ENCODE measurements at regions not wholly inside any gene's neighbourhood (a gene's known extent, or its start where the extent isn't known, plus 50 kb on each side); places are given as distances from the start of the nearest gene placed in this dataset.

DNA sequence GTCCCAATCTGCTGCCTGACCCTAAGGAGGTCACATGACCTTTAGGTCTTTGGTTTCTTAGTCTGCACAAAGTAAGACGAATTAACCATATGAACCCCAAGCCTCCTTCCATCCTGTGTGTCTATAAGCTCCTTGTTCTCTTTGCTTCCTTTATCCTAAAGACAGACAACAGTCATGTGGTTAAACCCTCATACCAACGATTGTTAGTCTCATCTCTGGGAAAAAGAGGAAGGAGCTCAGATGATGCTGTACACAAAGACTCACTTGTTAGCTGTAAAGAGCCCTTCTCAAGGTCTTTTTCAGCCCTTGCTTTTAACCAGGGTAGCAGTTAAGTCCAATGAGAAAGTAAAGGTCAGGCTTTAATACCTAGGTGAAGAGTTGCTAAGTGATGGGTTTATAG lies 443.7 kb downstream of the TNS1 start:
- TF ChIP-seq, protein P1, sequence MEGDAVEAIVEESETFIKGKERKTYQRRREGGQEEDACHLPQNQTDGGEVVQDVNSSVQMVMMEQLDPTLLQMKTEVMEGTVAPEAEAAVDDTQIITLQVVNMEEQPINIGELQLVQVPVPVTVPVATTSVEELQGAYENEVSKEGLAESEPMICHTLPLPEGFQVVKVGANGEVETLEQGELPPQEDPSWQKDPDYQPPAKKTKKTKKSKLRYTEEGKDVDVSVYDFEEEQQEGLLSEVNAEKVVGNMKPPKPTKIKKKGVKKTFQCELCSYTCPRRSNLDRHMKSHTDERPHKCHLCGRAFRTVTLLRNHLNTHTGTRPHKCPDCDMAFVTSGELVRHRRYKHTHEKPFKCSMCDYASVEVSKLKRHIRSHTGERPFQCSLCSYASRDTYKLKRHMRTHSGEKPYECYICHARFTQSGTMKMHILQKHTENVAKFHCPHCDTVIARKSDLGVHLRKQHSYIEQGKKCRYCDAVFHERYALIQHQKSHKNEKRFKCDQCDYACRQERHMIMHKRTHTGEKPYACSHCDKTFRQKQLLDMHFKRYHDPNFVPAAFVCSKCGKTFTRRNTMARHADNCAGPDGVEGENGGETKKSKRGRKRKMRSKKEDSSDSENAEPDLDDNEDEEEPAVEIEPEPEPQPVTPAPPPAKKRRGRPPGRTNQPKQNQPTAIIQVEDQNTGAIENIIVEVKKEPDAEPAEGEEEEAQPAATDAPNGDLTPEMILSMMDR (IDR thresholded peaks at IDR 0.05; ENCODE audit: low read depth, low read length) = no peak
- H3K4me3 ChIP-seq (ENCODE audit: low read depth, low read length) = no peak overlapping the region

GRCh38 chr2:217555081-217555876 lies 447.5 kb downstream of the TNS1 start:
- H3K4me3 ChIP-seq (ENCODE audit: low read depth, low read length) = no peak overlapping the region
- TF ChIP-seq, protein P1 (IDR thresholded peaks at IDR 0.05; ENCODE audit: low read depth, low read length) = no peak

GRCh38 chr2:217553679-217554078 lies 449.1 kb downstream of the TNS1 start:
- TF ChIP-seq, protein P1 (IDR thresholded peaks at IDR 0.05; ENCODE audit: low read depth, low read length) = no peak
- no peak overlapping the region for H3K4me3 ChIP-seq (ENCODE audit: low read depth, low read length)

DNA sequence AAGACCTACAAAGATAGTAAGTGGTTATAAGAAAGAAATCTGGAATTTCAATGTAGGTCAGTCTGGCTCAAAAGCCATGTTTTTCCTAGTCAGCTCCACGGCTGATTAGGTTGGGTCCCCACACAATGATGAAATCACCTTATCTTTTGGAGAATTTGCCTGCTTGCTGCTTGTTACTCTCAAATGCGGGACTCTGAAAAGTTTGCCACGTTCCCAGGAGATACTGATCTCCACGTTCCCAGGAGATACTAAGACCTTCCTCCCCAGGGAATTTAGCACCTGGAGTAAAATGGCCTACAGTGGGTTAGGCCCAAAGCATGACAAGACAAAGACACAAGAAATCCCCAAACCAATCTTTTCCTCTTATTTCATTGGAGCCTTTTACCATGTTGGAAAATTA lies 449.6 kb downstream of the TNS1 start:
- TF ChIP-seq, protein P1 (IDR thresholded peaks at IDR 0.05; ENCODE audit: low read depth, low read length) = no peak
- H3K4me3 ChIP-seq (ENCODE audit: low read depth, low read length) = no peak overlapping the region

DNA sequence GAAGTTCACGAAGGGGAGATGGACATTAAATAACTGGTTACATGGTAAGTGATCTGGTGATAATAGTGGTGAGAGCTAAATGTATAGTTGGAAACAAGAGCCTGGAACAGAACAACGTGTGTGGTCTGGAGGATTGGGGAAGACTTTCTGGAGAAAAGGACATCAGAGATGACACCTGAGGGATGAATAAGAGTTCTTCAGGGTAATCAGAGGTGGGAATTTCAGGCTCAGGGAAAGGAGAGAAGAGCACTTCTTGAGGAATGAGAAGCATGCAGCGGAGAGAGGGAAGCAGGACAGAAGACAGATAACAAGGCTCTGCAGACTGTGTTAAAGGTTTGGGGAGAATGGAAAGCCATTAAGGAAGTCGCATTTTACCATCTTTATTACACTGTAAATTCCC lies 450.7 kb downstream of the TNS1 start:
- TF ChIP-seq, protein P1 (IDR thresholded peaks at IDR 0.05; ENCODE audit: low read depth, low read length) = no peak
- no peak overlapping the region for H3K4me3 ChIP-seq (ENCODE audit: low read depth, low read length)

DNA sequence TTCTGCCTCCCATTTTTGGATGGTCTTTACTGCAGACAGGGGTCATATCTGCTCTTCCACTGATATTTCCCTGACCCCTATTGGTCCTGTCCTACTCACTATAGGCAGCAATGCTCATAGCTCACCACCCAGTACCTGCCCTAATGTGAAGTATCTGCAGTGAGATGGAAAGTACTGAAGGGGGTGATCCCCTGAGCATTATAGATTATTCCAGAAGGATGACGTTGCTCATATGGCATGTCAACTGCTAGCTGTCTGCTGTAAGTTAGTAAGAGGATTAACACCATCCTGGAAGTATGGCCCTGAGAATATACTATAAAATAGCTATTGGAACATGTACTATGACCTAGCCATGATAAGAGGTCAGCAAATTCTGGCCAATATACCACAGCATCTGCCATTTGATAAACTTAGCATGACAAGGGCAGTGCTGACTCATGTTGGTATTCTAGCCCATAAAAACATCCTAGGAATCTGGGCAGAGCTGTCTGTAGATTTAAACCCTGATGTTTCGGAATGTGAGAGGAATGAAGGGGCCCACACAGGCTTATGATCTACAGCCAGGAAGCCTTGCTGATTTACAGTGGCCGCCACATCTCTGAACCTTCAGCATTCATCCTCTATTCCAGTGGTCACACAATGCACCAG lies 451.4 kb downstream of the TNS1 start:
- TF ChIP-seq, protein P1 (IDR thresholded peaks at IDR 0.05; ENCODE audit: low read depth, low read length) = no peak
- H3K4me3 ChIP-seq (ENCODE audit: low read depth, low read length) = no peak overlapping the region

- H3K4me3 ChIP-seq (ENCODE audit: low read depth, low read length) = no peak overlapping the region
- TF ChIP-seq, protein P1 (IDR thresholded peaks at IDR 0.05; ENCODE audit: low read depth, low read length) = no peak
Measured at GRCh38 chr2:217539126-217539525, 463.7 kb downstream of the TNS1 start.

Measured in WI38 (cell line).